K562 (cell line): ENCODE measurements at regions not wholly inside any gene's neighbourhood (a gene's known extent, or its start where the extent isn't known, plus 50 kb on each side); places are given as distances from the start of the nearest gene placed in this dataset.

Experiments
- ATAC-seq: fragments of 200-7000 bp; cut with Tn5 transposase; 3 replicates; pipeline ENCODE4 v1.9.1; 2020; ENCODE audit warnings: moderate library complexity
- BruUV-seq: library from RNA; stranded (reverse); fragments of 400-500 nt; replicated peaks from 2 replicates; lab custom pipeline; 2021; lab: Mats Ljungman, UMichigan
- CTCF ChIA-PET: fragments of 300-600 bp; formaldehyde crosslinking; extraction: SDS; loops from one replicate; lab custom pipeline; 2021; ENCODE audit warnings: low intra/inter-chr PET ratio; lab: Yijun Ruan, JAX
- POLR2A ChIA-PET: fragments of 300-600, 350-650 bp; sonication (Branson Sonifier 250); formaldehyde crosslinking; extraction: SDS; loops from one replicate; lab custom pipeline; 2021; ENCODE audit warnings: antibody characterized with exemption, inconsistent platforms; lab: Yijun Ruan, JAX
- DNase-seq, 4 experiments: peaks; one replicate each; pipeline versions ENCODE4 v3.0.0 to v3.0.0-alpha.2; 2011 to 2018; ENCODE audit warnings: low spot score in 3 of 4, mixed read lengths in 3 of 4; ENCODE audit errors: extremely low read depth in 1 of 4
- FAIRE-seq: peaks from 2 replicates; lab custom pipeline; 2011; peaks lifted over from hg19 to GRCh38; lab: Jason Lieb, UNC
- H2AFZ ChIP-seq: 2 replicates; pipeline ENCODE4 v1.6.0; 2011; ENCODE audit warnings: low read depth, low read length, control low read depth, inconsistent platforms
- H3K27ac ChIP-seq: fragments of 200-600 bp; 3 replicates; pipeline ENCODE4 v1.8.0; 2011; ENCODE audit warnings: low read depth, mild to moderate bottlenecking, control low read depth, inconsistent platforms, low read length, moderate library complexity, mixed read lengths; ENCODE audit errors: extremely low read depth
- H3K27me3 ChIP-seq, 2 experiments: fragments of 300-600 bp in 1 of 2; 2 replicates in 1 of 2; 3 replicates in 1 of 2; pipeline versions ENCODE4 v1.6.0 to v1.8.0; 2011; ENCODE audit warnings: inconsistent platforms in 2 of 2, low read length in 2 of 2, mild to moderate bottlenecking in 1 of 2, mixed read lengths in 1 of 2, moderate library complexity in 1 of 2; ENCODE audit not compliant: control insufficient read depth in 2 of 2, insufficient read depth in 2 of 2
- H3K36me3 ChIP-seq: fragments of 300-600 bp; 3 replicates; pipeline ENCODE4 v1.8.0; 2011; ENCODE audit warnings: mild to moderate bottlenecking, low read length, inconsistent platforms; ENCODE audit not compliant: control insufficient read depth, insufficient read depth
- H3K4me1 ChIP-seq, 2 experiments: fragments of 200-600 bp in 1 of 2; replicated peaks in 1 of 2; 2 replicates in 1 of 2; 3 replicates in 1 of 2; pipeline versions ENCODE4 v1.5.1 to v1.8.0; 2011; ENCODE audit warnings: inconsistent platforms in 2 of 2, low read length in 2 of 2, mild to moderate bottlenecking in 1 of 2, mixed read lengths in 1 of 2, moderate library complexity in 1 of 2; ENCODE audit not compliant: control insufficient read depth in 2 of 2, insufficient read depth in 2 of 2
- H3K4me2 ChIP-seq: 2 replicates; pipeline ENCODE4 v1.6.1; 2011; ENCODE audit warnings: low read length, control low read depth, inconsistent platforms, mixed read lengths; ENCODE audit not compliant: insufficient read depth
- H3K4me3 ChIP-seq: fragments of 200-600 bp; sonication (generic), shearing (Covaris generic); 2 replicates; pipeline ENCODE4 v1.5.1; 2016; ENCODE audit warnings: control low read depth, inconsistent platforms
- H3K79me2 ChIP-seq: fragments of 200-600 bp; 3 replicates; pipeline ENCODE4 v1.8.0; 2011; ENCODE audit warnings: low read length, inconsistent platforms; ENCODE audit not compliant: control insufficient read depth, insufficient read depth
- H3K9ac ChIP-seq, 2 experiments: 2 replicates each; pipeline versions ENCODE4 v1.6.0 to v1.6.1; 2011; ENCODE audit warnings: low read depth in 2 of 2, low read length in 2 of 2, control low read depth in 1 of 2, inconsistent platforms in 1 of 2, mild to moderate bottlenecking in 1 of 2, mixed read lengths in 1 of 2; ENCODE audit not compliant: insufficient read depth in 1 of 2
- H3K9me1 ChIP-seq: one replicate; pipeline ENCODE4 v1.6.0; 2011; ENCODE audit warnings: inconsistent platforms, mild to moderate bottlenecking, low read length, moderate library complexity; ENCODE audit not compliant: control insufficient read depth, insufficient read depth
- H3K9me3 ChIP-seq: replicated peaks from 2 replicates; pipeline ENCODE4 v1.5.1; 2011; ENCODE audit warnings: low read depth, low read length, inconsistent platforms; ENCODE audit not compliant: control insufficient read depth, insufficient read depth
- H4K20me1 ChIP-seq: replicated peaks from 2 replicates; pipeline ENCODE4 v1.6.1; 2011; ENCODE audit warnings: low read length, inconsistent platforms, mixed read lengths; ENCODE audit not compliant: control insufficient read depth, insufficient read depth
- CREM ChIP-seq: IDR thresholded peaks from 2 replicates; pipeline ENCODE4 v1.6.1; 2014; ENCODE audit warnings: antibody characterized with exemption, low read depth
- IFI16 ChIP-seq: fragments of 250-450 bp; sonication (Bioruptor Pico); IDR thresholded peaks from 2 replicates; pipeline ENCODE4 v2.1.2; 2022; ENCODE audit warnings: mild to moderate bottlenecking, inconsistent platforms
- KDM2B ChIP-seq: fragments of 250-450 bp; sonication (Bioruptor Pico); IDR thresholded peaks from 2 replicates; pipeline ENCODE4 v1.8.0; 2021; ENCODE audit warnings: mild to moderate bottlenecking, moderate library complexity
- NCOA4 ChIP-seq: fragments of 450-650 bp; IDR thresholded peaks from 2 replicates; pipeline ENCODE4 v1.6.1; 2018; ENCODE audit warnings: mild to moderate bottlenecking; ENCODE audit not compliant: partially characterized antibody
- PHF8 ChIP-seq: fragments of 200-600 bp; sonication (generic); IDR thresholded peaks from 2 replicates; pipeline ENCODE4 v1.6.1; 2012; ENCODE audit warnings: mixed run types, mild to moderate bottlenecking, inconsistent platforms, low read length, moderate library complexity, borderline replicate concordance
- TRIM28 ChIP-seq: fragments of 450-650 bp; IDR thresholded peaks from 2 replicates; pipeline ENCODE4 v1.6.1; 2017
- WHSC1 ChIP-seq: IDR thresholded peaks from one replicate; pipeline ENCODE4 v1.6.1; 2012; ENCODE audit warnings: low read length, control low read depth, inconsistent platforms
- XRCC5 ChIP-seq: fragments of 200-400 bp; formaldehyde crosslinking; IDR thresholded peaks from 2 replicates; pipeline ENCODE4 v1.6.1; 2017; ENCODE audit warnings: low read depth, mild to moderate bottlenecking, low read length
- ZFX ChIP-seq: sonication (generic); formaldehyde crosslinking; IDR thresholded peaks from 2 replicates; pipeline ENCODE4 v1.8.0; 2022; ENCODE audit warnings: mild to moderate bottlenecking, missing genetic modification reagents, moderate library complexity
- ZNF121 ChIP-seq: sonication (generic); formaldehyde crosslinking; conservative IDR thresholded peaks from 2 replicates; pipeline ENCODE4 v1.8.0; 2022; ENCODE audit warnings: missing genetic modification reagents
- ZSCAN32 ChIP-seq: fragments of 450-650 bp; formaldehyde crosslinking; IDR thresholded peaks from 2 replicates; pipeline ENCODE4 v1.4.0; 2020; ENCODE audit warnings: mild to moderate bottlenecking, moderate library complexity
- in situ Hi-C: fragments of 300-500 bp; cut with MboI; formaldehyde crosslinking; loops from 4 replicates; pipeline ENCODE4 v1.15.0; 2018; ENCODE audit warnings: inconsistent platforms, mixed read lengths
- intact Hi-C: fragments of 100-400 bp; cut with micrococcal nuclease; formaldehyde crosslinking; loops from 2 replicates; pipeline ENCODE4 v1.14.2; 2022
- TF ChIP-seq, protein P1 (sequence below), 2 experiments: fragments of 200-800 bp in 1 of 2; sonication (Bioruptor generic) in 1 of 2; sonication (generic) in 1 of 2; formaldehyde crosslinking in 1 of 2; IDR thresholded peaks in 1 of 2; conservative IDR thresholded peaks in 1 of 2; 2 replicates each; pipeline versions ENCODE4 v1.5.0 to v1.6.1; 2016 to 2020; ENCODE audit warnings: missing compliant biosample characterization in 1 of 2, missing genetic modification characterization in 1 of 2, missing genetic modification reagents in 1 of 2
- TF ChIP-seq, protein P2 (sequence below), 2 experiments: fragments of 150-350 bp in 1 of 2; IDR thresholded peaks; 2 replicates each; pipeline ENCODE4 v1.6.1; 2012 to 2016; ENCODE audit warnings: low read depth in 2 of 2, low read length in 2 of 2, mild to moderate bottlenecking in 1 of 2, moderate library complexity in 1 of 2

DNA sequence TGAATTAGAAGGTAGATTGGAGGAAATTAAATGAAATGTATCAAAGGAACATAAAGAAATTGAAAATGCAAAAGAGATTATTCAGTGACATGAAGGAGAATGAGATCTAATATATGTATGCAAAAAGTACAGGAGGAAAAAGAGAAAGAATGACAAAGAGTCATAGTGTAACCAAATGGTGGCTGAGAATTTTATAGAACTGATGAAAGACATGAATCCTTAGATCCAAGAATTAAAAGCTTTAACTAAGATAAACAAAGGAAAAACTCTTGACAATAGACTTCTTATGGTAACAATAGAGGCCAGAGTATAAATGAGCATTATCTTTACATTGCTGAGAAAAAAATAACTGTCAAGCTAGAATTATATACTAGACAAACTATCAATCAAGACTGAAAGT is 505.4 kb upstream of the CD180 start (continued):
- TF ChIP-seq, protein P1, sequence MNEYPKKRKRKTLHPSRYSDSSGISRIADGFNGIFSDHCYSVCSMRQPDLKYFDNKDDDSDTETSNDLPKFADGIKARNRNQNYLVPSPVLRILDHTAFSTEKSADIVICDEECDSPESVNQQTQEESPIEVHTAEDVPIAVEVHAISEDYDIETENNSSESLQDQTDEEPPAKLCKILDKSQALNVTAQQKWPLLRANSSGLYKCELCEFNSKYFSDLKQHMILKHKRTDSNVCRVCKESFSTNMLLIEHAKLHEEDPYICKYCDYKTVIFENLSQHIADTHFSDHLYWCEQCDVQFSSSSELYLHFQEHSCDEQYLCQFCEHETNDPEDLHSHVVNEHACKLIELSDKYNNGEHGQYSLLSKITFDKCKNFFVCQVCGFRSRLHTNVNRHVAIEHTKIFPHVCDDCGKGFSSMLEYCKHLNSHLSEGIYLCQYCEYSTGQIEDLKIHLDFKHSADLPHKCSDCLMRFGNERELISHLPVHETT (CRISPR knock-in tag; conservative IDR thresholded peaks at IDR 0.05 in 1 of 2, IDR thresholded peaks at IDR 0.05 in 1 of 2), result no peak
- TF ChIP-seq IFI16, result no peak

DNA sequence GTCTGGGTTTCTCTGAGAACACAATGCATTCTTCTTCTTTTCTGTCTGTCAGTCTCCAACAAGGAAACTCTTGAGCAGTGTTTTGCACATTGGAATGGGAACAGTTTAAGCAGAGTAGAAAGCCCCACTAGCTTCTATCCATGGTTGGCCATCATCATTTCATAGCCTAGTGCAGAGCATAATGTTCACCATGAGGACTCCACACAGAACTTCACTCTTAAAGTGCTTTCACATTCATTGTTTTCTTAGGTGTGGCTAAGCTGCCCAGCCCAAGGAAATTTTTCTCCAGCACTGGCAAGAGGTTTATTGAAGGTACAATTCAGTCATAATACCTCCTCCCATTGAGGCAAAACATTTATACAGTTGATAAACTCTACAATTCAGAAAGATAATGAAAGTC is 503.0 kb upstream of the CD180 start:
- Histone ChIP-seq H2AFZ (no peak overlapping the region), H3K4me2 (no peak overlapping the region), H3K4me3 (no peak overlapping the region), H3K9me3 (no peaks in the 10 kb centered on the region), H3K4me1 (no peaks in the 10 kb centered on the region), H3K27me3 (no peaks in the 10 kb centered on the region), H3K79me2 (no peaks in the 10 kb centered on the region), H3K36me3 (no peaks in the 10 kb centered on the region), H3K9ac (no peak overlapping the region), H3K9me1 (no peaks in the 10 kb centered on the region), H4K20me1 (no peaks in the 10 kb centered on the region), H3K27ac (no peak overlapping the region)
- DNase-seq (no peak), ATAC-seq (no peak), FAIRE-seq (no peak)
- intact Hi-C loops, result no loop called here
- no TSS peak for BruUV-seq
- no peak for TF ChIP-seq TRIM28
- no peak for TF ChIP-seq XRCC5
- no peak for TF ChIP-seq ZFX (CRISPR knock-in tag)
- no peak for TF ChIP-seq ZSCAN32 (CRISPR knock-in tag)
- TF ChIP-seq CREM, result no peak
- no peak for TF ChIP-seq NCOA4
- no peak for TF ChIP-seq PHF8
- TF ChIP-seq WHSC1, result no peak
- no peak for TF ChIP-seq ZNF121 (CRISPR knock-in tag)
- no peak for TF ChIP-seq KDM2B (CRISPR knock-in tag)
- TF ChIP-seq, protein P2, sequence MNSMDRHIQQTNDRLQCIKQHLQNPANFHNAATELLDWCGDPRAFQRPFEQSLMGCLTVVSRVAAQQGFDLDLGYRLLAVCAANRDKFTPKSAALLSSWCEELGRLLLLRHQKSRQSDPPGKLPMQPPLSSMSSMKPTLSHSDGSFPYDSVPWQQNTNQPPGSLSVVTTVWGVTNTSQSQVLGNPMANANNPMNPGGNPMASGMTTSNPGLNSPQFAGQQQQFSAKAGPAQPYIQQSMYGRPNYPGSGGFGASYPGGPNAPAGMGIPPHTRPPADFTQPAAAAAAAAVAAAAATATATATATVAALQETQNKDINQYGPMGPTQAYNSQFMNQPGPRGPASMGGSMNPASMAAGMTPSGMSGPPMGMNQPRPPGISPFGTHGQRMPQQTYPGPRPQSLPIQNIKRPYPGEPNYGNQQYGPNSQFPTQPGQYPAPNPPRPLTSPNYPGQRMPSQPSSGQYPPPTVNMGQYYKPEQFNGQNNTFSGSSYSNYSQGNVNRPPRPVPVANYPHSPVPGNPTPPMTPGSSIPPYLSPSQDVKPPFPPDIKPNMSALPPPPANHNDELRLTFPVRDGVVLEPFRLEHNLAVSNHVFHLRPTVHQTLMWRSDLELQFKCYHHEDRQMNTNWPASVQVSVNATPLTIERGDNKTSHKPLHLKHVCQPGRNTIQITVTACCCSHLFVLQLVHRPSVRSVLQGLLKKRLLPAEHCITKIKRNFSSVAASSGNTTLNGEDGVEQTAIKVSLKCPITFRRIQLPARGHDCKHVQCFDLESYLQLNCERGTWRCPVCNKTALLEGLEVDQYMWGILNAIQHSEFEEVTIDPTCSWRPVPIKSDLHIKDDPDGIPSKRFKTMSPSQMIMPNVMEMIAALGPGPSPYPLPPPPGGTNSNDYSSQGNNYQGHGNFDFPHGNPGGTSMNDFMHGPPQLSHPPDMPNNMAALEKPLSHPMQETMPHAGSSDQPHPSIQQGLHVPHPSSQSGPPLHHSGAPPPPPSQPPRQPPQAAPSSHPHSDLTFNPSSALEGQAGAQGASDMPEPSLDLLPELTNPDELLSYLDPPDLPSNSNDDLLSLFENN (IDR thresholded peaks at IDR 0.05; ENCODE audit: low read depth in 2 of 2, low read length in 2 of 2), result no peak
- CTCF ChIA-PET, result no interaction called here
- in situ Hi-C loops, result no loop called here
- POLR2A ChIA-PET, result no interaction called here
